Fibroblast of lung (primary cell): ENCODE measurements at regions not wholly inside any gene's neighbourhood (a gene's known extent, or its start where the extent isn't known, plus 50 kb on each side); places are given as distances from the start of the nearest gene placed in this dataset.

ENCODE experiments used
- EZH2 ChIP-seq: IDR thresholded peaks from 2 replicates; pipeline ENCODE4 v1.5.1; 2012; ENCODE audit warnings: low read length, control low read depth, mild to moderate bottlenecking; ENCODE audit errors: missing control alignments
- TF ChIP-seq, protein P1 (sequence below), 2 donors: IDR thresholded peaks in 1 of 2; conservative IDR thresholded peaks in 1 of 2; 1 replicate in 1 of 2; 2 replicates in 1 of 2; pipeline ENCODE4 v1.5.1; 2011 to 2012; ENCODE audit warnings: low read length in 2 of 2, control low read depth in 1 of 2, inconsistent platforms in 1 of 2, low read depth in 1 of 2, mild to moderate bottlenecking in 1 of 2

- TF ChIP-seq, protein P1, sequence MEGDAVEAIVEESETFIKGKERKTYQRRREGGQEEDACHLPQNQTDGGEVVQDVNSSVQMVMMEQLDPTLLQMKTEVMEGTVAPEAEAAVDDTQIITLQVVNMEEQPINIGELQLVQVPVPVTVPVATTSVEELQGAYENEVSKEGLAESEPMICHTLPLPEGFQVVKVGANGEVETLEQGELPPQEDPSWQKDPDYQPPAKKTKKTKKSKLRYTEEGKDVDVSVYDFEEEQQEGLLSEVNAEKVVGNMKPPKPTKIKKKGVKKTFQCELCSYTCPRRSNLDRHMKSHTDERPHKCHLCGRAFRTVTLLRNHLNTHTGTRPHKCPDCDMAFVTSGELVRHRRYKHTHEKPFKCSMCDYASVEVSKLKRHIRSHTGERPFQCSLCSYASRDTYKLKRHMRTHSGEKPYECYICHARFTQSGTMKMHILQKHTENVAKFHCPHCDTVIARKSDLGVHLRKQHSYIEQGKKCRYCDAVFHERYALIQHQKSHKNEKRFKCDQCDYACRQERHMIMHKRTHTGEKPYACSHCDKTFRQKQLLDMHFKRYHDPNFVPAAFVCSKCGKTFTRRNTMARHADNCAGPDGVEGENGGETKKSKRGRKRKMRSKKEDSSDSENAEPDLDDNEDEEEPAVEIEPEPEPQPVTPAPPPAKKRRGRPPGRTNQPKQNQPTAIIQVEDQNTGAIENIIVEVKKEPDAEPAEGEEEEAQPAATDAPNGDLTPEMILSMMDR (conservative IDR thresholded peaks at IDR 0.05 in 1 of 2, IDR thresholded peaks at IDR 0.05 in 1 of 2; ENCODE audit: low read depth in 1 of 2, low read length in 2 of 2): no peak
- no peak for TF ChIP-seq EZH2
Measured at GRCh38 chr10:106242301-106242700, 922.2 kb downstream of the SORCS1 start.
